ENCODE measurements at regions not wholly inside any gene's neighbourhood (a gene's known extent, or its start where the extent isn't known, plus 50 kb on each side); places are given as distances from the start of the nearest gene placed in this dataset.

GRCh38 chr3:147919496-147919895 lies 510.3 kb downstream of the ZIC1 start:
- FAIRE-seq (no peak), DNase-seq (ENCODE audit: low read depth) (no peak)
- Mint-ChIP-seq H3K4me1 (ENCODE audit: low read depth, unreplicated experiment) (peaks cover 14% of the 10 kb centered on the region), H3K27me3 (ENCODE audit: low read depth, unreplicated experiment) (no peaks in the 10 kb centered on the region), H3K9me3 (ENCODE audit: unreplicated experiment) (no peaks in the 10 kb centered on the region), H3K36me3 (ENCODE audit: low read depth, unreplicated experiment) (no peaks in the 10 kb centered on the region), H3K4me3 (ENCODE audit: unreplicated experiment) (no peak overlapping the region), H3K27ac (ENCODE audit: unreplicated experiment) (no peak overlapping the region)
- Histone ChIP-seq H3K9me3 (ENCODE audit: insufficient read depth, low read depth, low read length) (no peaks in the 10 kb centered on the region), H2AFZ (ENCODE audit: low read depth, low read length) (no peak overlapping the region), H3K79me2 (ENCODE audit: insufficient read depth, low read length) (no peaks in the 10 kb centered on the region), H3K27ac (ENCODE audit: low read depth, low read length) (no peak overlapping the region), H3K4me1 (ENCODE audit: insufficient read depth, low read length) (no peaks in the 10 kb centered on the region), H3K36me3 (ENCODE audit: insufficient read depth, low read length) (no peaks in the 10 kb centered on the region), H4K20me1 (ENCODE audit: insufficient read depth, low read length) (no peaks in the 10 kb centered on the region), H3K9ac (ENCODE audit: low read length) (no peak overlapping the region), H3K4me3 (ENCODE audit: insufficient read depth, low read depth, low read length) (no peak overlapping the region), H3K27me3 (ENCODE audit: insufficient read depth, low read length) (no peaks in the 10 kb centered on the region), H3K4me2 (ENCODE audit: low read length) (no peak overlapping the region)
- no peak for TF ChIP-seq CTCF (IDR thresholded peaks at IDR 0.05; ENCODE audit: insufficient read depth, low read depth, low read length)
- no peak for TF ChIP-seq EZH2 (IDR thresholded peaks at IDR 0.05; ENCODE audit: insufficient read depth, low read length)

GRCh38 chr3:147921051-147921450 lies 511.9 kb downstream of the ZIC1 start:
- H3K27me3 Mint-ChIP-seq (ENCODE audit: low read depth, unreplicated experiment): no peaks in the 10 kb centered on the region
- H3K36me3 Mint-ChIP-seq (ENCODE audit: low read depth, unreplicated experiment): no peaks in the 10 kb centered on the region
- Histone ChIP-seq H3K27ac (ENCODE audit: low read depth, low read length) (no peak overlapping the region), H4K20me1 (ENCODE audit: insufficient read depth, low read length) (no peaks in the 10 kb centered on the region), H3K27me3 (ENCODE audit: insufficient read depth, low read length) (no peaks in the 10 kb centered on the region), H3K79me2 (ENCODE audit: insufficient read depth, low read length) (no peaks in the 10 kb centered on the region), H3K4me2 (ENCODE audit: low read length) (no peak overlapping the region), H3K9ac (ENCODE audit: low read length) (no peak overlapping the region), H3K36me3 (ENCODE audit: insufficient read depth, low read length) (no peaks in the 10 kb centered on the region), H3K9me3 (ENCODE audit: insufficient read depth, low read depth, low read length) (no peaks in the 10 kb centered on the region), H3K4me3 (ENCODE audit: insufficient read depth, low read depth, low read length) (no peak overlapping the region), H3K4me1 (ENCODE audit: insufficient read depth, low read length) (no peaks in the 10 kb centered on the region), H2AFZ (ENCODE audit: low read depth, low read length) (peak overlapping the region; percentile 84)
- FAIRE-seq (no peak), DNase-seq (ENCODE audit: low read depth) (peak; percentile 61)
- no peak overlapping the region for H3K4me3 Mint-ChIP-seq (ENCODE audit: unreplicated experiment)
- H3K4me1 Mint-ChIP-seq (ENCODE audit: low read depth, unreplicated experiment): peaks cover 9% of the 10 kb centered on the region
- TF ChIP-seq EZH2 (IDR thresholded peaks at IDR 0.05; ENCODE audit: insufficient read depth, low read length): no peak
- no peak for TF ChIP-seq CTCF (IDR thresholded peaks at IDR 0.05; ENCODE audit: insufficient read depth, low read depth, low read length)
- H3K27ac Mint-ChIP-seq (ENCODE audit: unreplicated experiment): peak overlapping the region; percentile 34
- H3K9me3 Mint-ChIP-seq (ENCODE audit: unreplicated experiment): no peaks in the 10 kb centered on the region

- no peak overlapping the region for H3K27ac Mint-ChIP-seq (ENCODE audit: unreplicated experiment)
- DNase-seq (ENCODE audit: low read depth) (peak; percentile 35), FAIRE-seq (no peak)
- TF ChIP-seq EZH2 (IDR thresholded peaks at IDR 0.05; ENCODE audit: insufficient read depth, low read length): no peak
- H3K4me3 Mint-ChIP-seq (ENCODE audit: unreplicated experiment): no peak overlapping the region
- no peaks in the 10 kb centered on the region for H3K9me3 Mint-ChIP-seq (ENCODE audit: unreplicated experiment)
- H3K27ac ChIP-seq (ENCODE audit: low read depth, low read length): no peak overlapping the region
- no peaks in the 10 kb centered on the region for H3K27me3 ChIP-seq (ENCODE audit: insufficient read depth, low read length)
- no peaks in the 10 kb centered on the region for H3K36me3 Mint-ChIP-seq (ENCODE audit: low read depth, unreplicated experiment)
- no peaks in the 10 kb centered on the region for H3K27me3 Mint-ChIP-seq (ENCODE audit: low read depth, unreplicated experiment)
- no peak overlapping the region for H3K9ac ChIP-seq (ENCODE audit: low read length)
- no peak overlapping the region for H3K4me3 ChIP-seq (ENCODE audit: insufficient read depth, low read depth, low read length)
- no peaks in the 10 kb centered on the region for H4K20me1 ChIP-seq (ENCODE audit: insufficient read depth, low read length)
- H3K79me2 ChIP-seq (ENCODE audit: insufficient read depth, low read length): no peaks in the 10 kb centered on the region
- H2AFZ ChIP-seq (ENCODE audit: low read depth, low read length): no peak overlapping the region
- no peaks in the 10 kb centered on the region for H3K36me3 ChIP-seq (ENCODE audit: insufficient read depth, low read length)
- H3K4me2 ChIP-seq (ENCODE audit: low read length): no peak overlapping the region
- peaks cover 11% of the 10 kb centered on the region for H3K4me1 Mint-ChIP-seq (ENCODE audit: low read depth, unreplicated experiment)
- H3K4me1 ChIP-seq (ENCODE audit: insufficient read depth, low read length): peaks cover under 1% of the 10 kb centered on the region
- no peaks in the 10 kb centered on the region for H3K9me3 ChIP-seq (ENCODE audit: insufficient read depth, low read depth, low read length)
Observed at GRCh38 chr3:147924755-147925154, 515.6 kb downstream of the ZIC1 start.
